Prostate gland (tissue), 2 donors: ENCODE measurements at regions not wholly inside any gene's neighbourhood (a gene's known extent, or its start where the extent isn't known, plus 50 kb on each side); places are given as distances from the start of the nearest gene placed in this dataset.

ENCODE experiments used
- POLR2A ChIP-seq: fragments of 450-650 bp; IDR thresholded peaks from one replicate; pipeline ENCODE4 v1.6.1; 2016; ENCODE audit warnings: antibody characterized with exemption, mild to moderate bottlenecking
- TF ChIP-seq, protein P1 (sequence below), 4 experiments: fragments of 200-600 bp in 2 of 4; fragments of 450-650 bp in 2 of 4; sonication (generic) in 2 of 4; IDR thresholded peaks; 1 replicate in 3 of 4; 2 replicates in 1 of 4; pipeline ENCODE4 v1.5.1; 2016 to 2019; ENCODE audit warnings: antibody characterized with exemption in 4 of 4, mild to moderate bottlenecking in 2 of 4, moderate library complexity in 2 of 4

DNA sequence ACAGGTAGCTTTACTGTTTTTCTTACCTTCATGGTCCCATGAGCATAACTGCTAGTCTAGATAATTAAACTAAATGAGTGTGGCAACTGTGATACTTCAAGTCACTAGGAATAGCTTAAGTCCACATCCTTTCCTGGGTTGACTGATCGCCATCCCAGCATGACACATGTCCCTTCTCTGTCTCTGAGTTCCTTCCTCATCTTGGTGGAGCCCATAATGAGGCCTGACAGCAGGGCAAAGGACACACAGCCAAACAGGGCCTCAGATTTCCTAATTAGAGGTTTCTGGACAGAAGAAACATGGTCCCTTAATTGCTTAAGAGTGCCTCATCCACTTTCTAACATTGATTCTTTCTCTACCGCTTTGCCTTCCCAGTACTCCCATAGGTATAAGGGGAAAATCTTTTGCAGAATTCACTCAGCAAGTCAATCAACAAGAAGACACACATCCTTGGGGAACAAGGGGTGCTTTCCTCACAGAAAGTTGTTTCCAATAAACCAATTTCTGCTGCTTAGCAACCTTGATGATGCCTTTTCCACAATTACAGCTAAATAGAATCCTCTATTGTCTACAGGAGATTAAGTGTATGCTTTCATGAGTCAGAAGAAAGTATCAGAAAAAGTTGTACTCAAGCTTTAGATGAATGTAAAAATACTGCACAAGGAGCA is 208.3 kb upstream of the SERP2 start:
- TF ChIP-seq, protein P1, sequence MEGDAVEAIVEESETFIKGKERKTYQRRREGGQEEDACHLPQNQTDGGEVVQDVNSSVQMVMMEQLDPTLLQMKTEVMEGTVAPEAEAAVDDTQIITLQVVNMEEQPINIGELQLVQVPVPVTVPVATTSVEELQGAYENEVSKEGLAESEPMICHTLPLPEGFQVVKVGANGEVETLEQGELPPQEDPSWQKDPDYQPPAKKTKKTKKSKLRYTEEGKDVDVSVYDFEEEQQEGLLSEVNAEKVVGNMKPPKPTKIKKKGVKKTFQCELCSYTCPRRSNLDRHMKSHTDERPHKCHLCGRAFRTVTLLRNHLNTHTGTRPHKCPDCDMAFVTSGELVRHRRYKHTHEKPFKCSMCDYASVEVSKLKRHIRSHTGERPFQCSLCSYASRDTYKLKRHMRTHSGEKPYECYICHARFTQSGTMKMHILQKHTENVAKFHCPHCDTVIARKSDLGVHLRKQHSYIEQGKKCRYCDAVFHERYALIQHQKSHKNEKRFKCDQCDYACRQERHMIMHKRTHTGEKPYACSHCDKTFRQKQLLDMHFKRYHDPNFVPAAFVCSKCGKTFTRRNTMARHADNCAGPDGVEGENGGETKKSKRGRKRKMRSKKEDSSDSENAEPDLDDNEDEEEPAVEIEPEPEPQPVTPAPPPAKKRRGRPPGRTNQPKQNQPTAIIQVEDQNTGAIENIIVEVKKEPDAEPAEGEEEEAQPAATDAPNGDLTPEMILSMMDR (IDR thresholded peaks at IDR 0.05), result no peak
- TF ChIP-seq POLR2A, result no peak
